Activated B cell treated with CpG ODN at 0.5 μM for 24 hours (primary cell): ENCODE measurements at regions not wholly inside any gene's neighbourhood (a gene's known extent, or its start where the extent isn't known, plus 50 kb on each side); places are given as distances from the start of the nearest gene placed in this dataset.
"Not testable (repeated sequence)": the region's sequence is repeated elsewhere in the genome, so short reads cannot be mapped to it uniquely, and the experiment has no call there.

ENCODE experiments used
- ATAC-seq: fragments of 200-7000 bp; cut with Tn5 transposase; one replicate; pipeline ENCODE4 v1.10.0; 2021; ENCODE audit warnings: low read depth, mild to moderate bottlenecking, moderate library complexity
- CTCF ChIA-PET: fragments of 350-600 bp; sonication (Branson Sonifier 250); formaldehyde crosslinking; loops from one replicate; lab custom pipeline; 2021; ENCODE audit warnings: antibody characterized with exemption; lab: Charles Lee
- POLR2A ChIA-PET: fragments of 350-600 bp; sonication (Branson Sonifier 250); formaldehyde crosslinking; loops from one replicate; lab custom pipeline; 2021; ENCODE audit warnings: antibody characterized with exemption; lab: Charles Lee
- DNase-seq: peaks from one replicate; pipeline ENCODE4 v3.0.0; 2022
- H3K27ac Mint-ChIP-seq: one replicate; pipeline ENCODE4 v1.8.0; 2020; ENCODE audit warnings: mixed read lengths
- H3K27me3 Mint-ChIP-seq: one replicate; pipeline ENCODE4 v1.8.0; 2021; ENCODE audit warnings: mixed read lengths
- H3K36me3 Mint-ChIP-seq: one replicate; pipeline ENCODE4 v1.8.0; 2021; ENCODE audit warnings: low read depth, mixed read lengths
- H3K4me1 Mint-ChIP-seq: one replicate; pipeline ENCODE4 v1.8.0; 2021; ENCODE audit warnings: mixed read lengths
- H3K4me3 Mint-ChIP-seq: one replicate; pipeline ENCODE4 v1.8.0; 2020; ENCODE audit warnings: mild to moderate bottlenecking, mixed read lengths
- H3K9me3 Mint-ChIP-seq: one replicate; pipeline ENCODE4 v1.8.0; 2020; ENCODE audit warnings: mixed read lengths
- intact Hi-C: fragments of 100-400 bp; cut with micrococcal nuclease; formaldehyde crosslinking; loops from one replicate; pipeline ENCODE4 v1.15.1; 2024
- TF ChIP-seq, protein P1 (sequence below): fragments of 200-600 bp; IDR thresholded peaks from one replicate; pipeline ENCODE4 v1.8.0; 2022; ENCODE audit warnings: antibody characterized with exemption, mild to moderate bottlenecking

DNA sequence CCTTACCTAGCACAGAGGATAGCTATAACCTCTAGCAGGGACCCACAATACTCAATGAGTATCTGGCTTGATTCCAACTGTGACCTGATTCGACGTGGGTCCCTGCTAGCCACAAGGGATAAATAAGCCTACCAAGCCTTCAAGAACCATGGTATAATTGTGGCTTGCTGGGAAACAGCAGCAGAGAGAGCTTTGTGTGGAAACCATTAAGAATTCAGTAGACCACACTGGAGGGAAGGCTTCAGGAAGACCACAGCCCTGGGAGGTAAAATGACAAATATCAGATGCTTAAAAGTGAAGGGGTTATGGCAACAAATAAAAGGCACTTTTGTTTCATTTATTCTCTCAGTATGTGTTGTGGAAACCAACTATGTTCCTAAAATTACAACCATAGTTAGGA lies 82.6 kb upstream of the WIPF1 start:
- ChIA-PET CTCF (interaction anchor here (1.1 to 1.5 kb wide), 2 partner anchors 8 to 102 kb away, joined by 3 to 4 read pairs; no protein-coding TSS in a partner anchor), POLR2A (interaction anchor here (0.6 to 1.0 kb wide), 2 partner anchors 72 to 716 kb away, joined by 3 to 4 read pairs; no protein-coding TSS in a partner anchor)
- intact Hi-C loops = no loop called here
- H3K4me1 Mint-ChIP-seq = peaks cover 16% of the 10 kb centered on the region
- peaks cover 2% of the 10 kb centered on the region for H3K36me3 Mint-ChIP-seq
- DNase-seq = no peak
- no peak overlapping the region for H3K4me3 Mint-ChIP-seq
- TF ChIP-seq, protein P1, sequence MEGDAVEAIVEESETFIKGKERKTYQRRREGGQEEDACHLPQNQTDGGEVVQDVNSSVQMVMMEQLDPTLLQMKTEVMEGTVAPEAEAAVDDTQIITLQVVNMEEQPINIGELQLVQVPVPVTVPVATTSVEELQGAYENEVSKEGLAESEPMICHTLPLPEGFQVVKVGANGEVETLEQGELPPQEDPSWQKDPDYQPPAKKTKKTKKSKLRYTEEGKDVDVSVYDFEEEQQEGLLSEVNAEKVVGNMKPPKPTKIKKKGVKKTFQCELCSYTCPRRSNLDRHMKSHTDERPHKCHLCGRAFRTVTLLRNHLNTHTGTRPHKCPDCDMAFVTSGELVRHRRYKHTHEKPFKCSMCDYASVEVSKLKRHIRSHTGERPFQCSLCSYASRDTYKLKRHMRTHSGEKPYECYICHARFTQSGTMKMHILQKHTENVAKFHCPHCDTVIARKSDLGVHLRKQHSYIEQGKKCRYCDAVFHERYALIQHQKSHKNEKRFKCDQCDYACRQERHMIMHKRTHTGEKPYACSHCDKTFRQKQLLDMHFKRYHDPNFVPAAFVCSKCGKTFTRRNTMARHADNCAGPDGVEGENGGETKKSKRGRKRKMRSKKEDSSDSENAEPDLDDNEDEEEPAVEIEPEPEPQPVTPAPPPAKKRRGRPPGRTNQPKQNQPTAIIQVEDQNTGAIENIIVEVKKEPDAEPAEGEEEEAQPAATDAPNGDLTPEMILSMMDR = no peak
- H3K27ac Mint-ChIP-seq = no peak overlapping the region
- ATAC-seq = no peak
- H3K9me3 Mint-ChIP-seq = no peaks in the 10 kb centered on the region
- H3K27me3 Mint-ChIP-seq = no peaks in the 10 kb centered on the region

GRCh38 chr2:174678395-174678794 lies 80.8 kb upstream of the WIPF1 start:
- intact Hi-C loops = no loop called here

DNA sequence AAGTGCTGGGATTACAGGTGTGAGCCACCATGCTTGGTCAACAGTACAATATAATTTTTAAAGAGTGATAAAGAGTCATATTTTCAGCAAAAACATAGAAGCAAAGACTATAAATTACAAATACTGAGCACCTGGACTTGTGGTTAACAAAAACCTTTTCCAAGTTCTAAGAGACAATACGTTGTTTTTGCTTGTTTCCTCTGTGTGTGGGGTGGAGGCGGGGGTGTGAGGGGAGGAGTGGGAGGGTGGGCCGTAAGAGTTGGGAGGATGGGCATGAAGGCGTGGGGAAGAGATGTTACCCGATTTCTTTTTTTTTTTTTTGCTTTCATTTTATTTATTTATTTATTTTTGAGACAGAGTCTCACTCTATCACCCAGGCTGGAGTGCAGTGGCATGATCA lies 78.0 kb upstream of the WIPF1 start:
- TF ChIP-seq, protein P1 = no peak
- H3K27me3 Mint-ChIP-seq = no peaks in the 10 kb centered on the region
- H3K4me1 Mint-ChIP-seq = peaks cover under 1% of the 10 kb centered on the region
- H3K27ac Mint-ChIP-seq = no peak overlapping the region
- intact Hi-C loops = no loop called here
- POLR2A ChIA-PET = no interaction called here
- H3K9me3 Mint-ChIP-seq = peaks cover 13% of the 10 kb centered on the region
- peaks cover 5% of the 10 kb centered on the region for H3K36me3 Mint-ChIP-seq
- no peak overlapping the region for H3K4me3 Mint-ChIP-seq
- CTCF ChIA-PET = no interaction called here
- DNase-seq (no peak), ATAC-seq (no peak)

More at GRCh38 chr2:174678395-174678794, 80.8 kb upstream of the WIPF1 start:
- ChIA-PET POLR2A (no interaction called here), CTCF (interaction anchor here (1.5 kb wide), 1 partner anchor 9 kb away, joined by 5 read pairs; no protein-coding TSS in a partner anchor)
- ATAC-seq (no peak), DNase-seq (no peak)
- Mint-ChIP-seq H3K9me3 (no peaks in the 10 kb centered on the region), H3K27me3 (no peaks in the 10 kb centered on the region), H3K36me3 (peaks cover 3% of the 10 kb centered on the region), H3K4me3 (no peak overlapping the region), H3K27ac (no peak overlapping the region), H3K4me1 (peaks cover 13% of the 10 kb centered on the region)
- TF ChIP-seq, protein P1 = no peak

GRCh38 chr2:174673876-174674275 lies 76.3 kb upstream of the WIPF1 start:
- POLR2A ChIA-PET = interaction anchor here (0.5 kb wide), 1 partner anchor 16 kb away, joined by 4 read pairs; no protein-coding TSS in a partner anchor

DNA sequence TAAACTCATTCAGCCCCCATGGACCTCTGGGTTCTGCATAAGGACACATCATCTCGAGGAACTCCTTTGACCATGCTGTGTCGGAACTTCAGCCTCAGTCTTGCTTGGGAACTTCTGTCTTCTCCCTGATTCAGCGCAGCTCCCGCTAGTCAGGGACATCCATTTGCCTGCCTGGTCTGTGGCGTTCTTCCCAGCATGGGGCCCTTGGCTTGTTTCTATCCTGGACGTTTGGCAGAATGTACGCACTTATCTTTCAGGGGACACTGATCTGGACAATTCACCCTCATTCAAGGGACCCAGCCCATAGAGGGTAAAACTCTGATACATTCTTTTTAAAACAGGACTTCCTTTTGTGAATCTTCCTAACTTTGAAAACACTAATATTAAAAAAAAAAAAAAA lies 75.8 kb upstream of the WIPF1 start:
- intact Hi-C loops = no loop called here
- H3K27ac Mint-ChIP-seq = no peak overlapping the region
- DNase-seq (no peak), ATAC-seq (no peak)
- H3K4me3 Mint-ChIP-seq = no peak overlapping the region
- peaks cover 13% of the 10 kb centered on the region for H3K9me3 Mint-ChIP-seq
- CTCF ChIA-PET = interaction anchor here (0.8 to 1.0 kb wide), 2 partner anchors 8 to 13 kb away, joined by 3 read pairs; no protein-coding TSS in a partner anchor
- POLR2A ChIA-PET = interaction anchor here (0.5 kb wide), 1 partner anchor 17 kb away, joined by 4 read pairs; no protein-coding TSS in a partner anchor
- H3K36me3 Mint-ChIP-seq = peaks cover 5% of the 10 kb centered on the region
- TF ChIP-seq, protein P1 = no peak
- no peaks in the 10 kb centered on the region for H3K27me3 Mint-ChIP-seq
- H3K4me1 Mint-ChIP-seq = no peaks in the 10 kb centered on the region

More at GRCh38 chr2:174673876-174674275, 76.3 kb upstream of the WIPF1 start:
- Mint-ChIP-seq H3K27ac (no peak overlapping the region), H3K27me3 (no peaks in the 10 kb centered on the region), H3K4me3 (no peak overlapping the region), H3K4me1 (no peaks in the 10 kb centered on the region), H3K36me3 (peaks cover 5% of the 10 kb centered on the region), H3K9me3 (peaks cover 13% of the 10 kb centered on the region)
- ATAC-seq = no peak
- no peak for DNase-seq
- CTCF ChIA-PET = interaction anchor here (1.0 kb wide), 1 partner anchor 12 kb away, joined by 3 read pairs; no protein-coding TSS in a partner anchor
- TF ChIP-seq, protein P1 = no peak
- intact Hi-C loops = no loop called here

- H3K27ac Mint-ChIP-seq, H3K36me3 Mint-ChIP-seq, intact Hi-C loops, H3K4me3 Mint-ChIP-seq, H3K4me1 Mint-ChIP-seq, CTCF ChIA-PET, POLR2A ChIA-PET, H3K27me3 Mint-ChIP-seq, ATAC-seq, DNase-seq: not testable (repeated sequence)
- H3K9me3 Mint-ChIP-seq = peaks cover 13% of the 10 kb centered on the region
Observed at GRCh38 chr2:174671532-174671931, 73.9 kb upstream of the WIPF1 start.
